IMR-90 (cell line): ENCODE measurements at regions not wholly inside any gene's neighbourhood (a gene's known extent, or its start where the extent isn't known, plus 50 kb on each side); places are given as distances from the start of the nearest gene placed in this dataset.

Experiments
- ATAC-seq: fragments of 200-7000 bp; cut with Tn5 transposase; 2 replicates; pipeline ENCODE4 v1.9.1; 2020; ENCODE audit warnings: low read depth, mild to moderate bottlenecking, moderate library complexity
- BruUV-seq: library from RNA; stranded (reverse); fragments of 400-500 nt; replicated peaks from 2 replicates; lab custom pipeline; 2021; lab: Mats Ljungman, UMichigan
- CTCF ChIA-PET: fragments of 300-600 bp; formaldehyde crosslinking; extraction: SDS; loops from one replicate; lab custom pipeline; 2021; ENCODE audit warnings: antibody characterized with exemption; lab: Yijun Ruan, JAX
- POLR2A ChIA-PET: fragments of 300-600 bp; sonication (Branson Sonifier 250); formaldehyde crosslinking; loops from one replicate; lab custom pipeline; 2022; ENCODE audit warnings: antibody characterized with exemption; ENCODE audit not compliant: unreplicated experiment; lab: Charles Lee
- DNase-seq: peaks from one replicate; pipeline ENCODE4 v3.0.0; 2013
- H2AFZ ChIP-seq: replicated peaks from 2 replicates; pipeline ENCODE3; 2013; ENCODE audit warnings: low read length, mild to moderate bottlenecking; ENCODE audit not compliant: poor library complexity
- H2AK5ac ChIP-seq: 2 replicates; pipeline ENCODE4 v1.6.1; 2013; ENCODE audit warnings: low read depth, low read length, inconsistent platforms
- H2AK9ac ChIP-seq: replicated peaks from 2 replicates; pipeline ENCODE3; 2013; ENCODE audit warnings: mild to moderate bottlenecking, low read depth, low read length, moderate library complexity; ENCODE audit not compliant: poor library complexity
- H2BK120ac ChIP-seq: 2 replicates; pipeline ENCODE4 v1.6.1; 2013; ENCODE audit warnings: low read depth, low read length, inconsistent platforms
- H2BK15ac ChIP-seq: 3 replicates; pipeline ENCODE4 v1.6.1; 2013; ENCODE audit warnings: low read depth, low read length, inconsistent platforms
- H2BK20ac ChIP-seq: 2 replicates; pipeline ENCODE4 v1.6.1; 2013; ENCODE audit warnings: low read depth, mild to moderate bottlenecking, inconsistent platforms, low read length, moderate library complexity
- H2BK5ac ChIP-seq: 2 replicates; pipeline ENCODE4 v1.6.1; 2013; ENCODE audit warnings: mild to moderate bottlenecking, low read depth, low read length, inconsistent platforms; ENCODE audit not compliant: poor library complexity, severe bottlenecking
- H3K14ac ChIP-seq: replicated peaks from 2 replicates; pipeline ENCODE4 v1.6.1; 2013; ENCODE audit warnings: low read depth, low read length, inconsistent platforms
- H3K18ac ChIP-seq: 2 replicates; pipeline ENCODE4 v1.6.1; 2013; ENCODE audit warnings: low read depth, low read length, control low read depth
- H3K23ac ChIP-seq: 2 replicates; pipeline ENCODE4 v1.6.1; 2013; ENCODE audit warnings: low read depth, low read length, inconsistent platforms
- H3K27ac ChIP-seq: 2 replicates; pipeline ENCODE4 v1.5.1; 2013; ENCODE audit warnings: mild to moderate bottlenecking, control low read depth, low read length; ENCODE audit not compliant: insufficient read depth
- H3K27me3 ChIP-seq: 2 replicates; pipeline ENCODE4 v1.6.1; 2013; ENCODE audit warnings: low read length; ENCODE audit not compliant: control insufficient read depth, insufficient read depth
- H3K36me3 ChIP-seq: 2 replicates; pipeline ENCODE4 v1.6.1; 2013; ENCODE audit warnings: low read length, mixed read lengths; ENCODE audit not compliant: control insufficient read depth, insufficient read depth
- H3K4ac ChIP-seq: 2 replicates; pipeline ENCODE4 v1.6.1; 2013; ENCODE audit warnings: low read depth, low read length, inconsistent platforms
- H3K4me1 ChIP-seq: 2 replicates; pipeline ENCODE4 v1.6.1; 2013; ENCODE audit warnings: low read length, mixed read lengths; ENCODE audit not compliant: control insufficient read depth, insufficient read depth
- H3K4me2 ChIP-seq: 2 replicates; pipeline ENCODE4 v1.6.1; 2013; ENCODE audit warnings: low read depth, mild to moderate bottlenecking, control low read depth, low read length, moderate library complexity
- H3K4me3 ChIP-seq: 2 replicates; pipeline ENCODE4 v1.5.1; 2013; ENCODE audit warnings: low read depth, mild to moderate bottlenecking, control low read depth, low read length, moderate library complexity; ENCODE audit not compliant: insufficient read depth
- H3K56ac ChIP-seq: 2 replicates; pipeline ENCODE4 v1.6.1; 2013; ENCODE audit warnings: low read length, inconsistent platforms; ENCODE audit not compliant: insufficient read depth; ENCODE audit errors: extremely low read depth
- H3K79me1 ChIP-seq, 2 experiments: 2 replicates each; pipeline ENCODE4 v1.6.1; 2013; ENCODE audit warnings: low read length in 2 of 2, inconsistent platforms in 1 of 2, low read depth in 1 of 2
- H3K9ac ChIP-seq: 2 replicates; pipeline ENCODE4 v1.6.1; 2013; ENCODE audit warnings: low read depth, low read length, control low read depth
- H3K9me1 ChIP-seq: 2 replicates; pipeline ENCODE4 v1.6.1; 2013; ENCODE audit warnings: low read length, inconsistent platforms; ENCODE audit not compliant: insufficient read depth
- H3K9me3 ChIP-seq: 2 replicates; pipeline ENCODE4 v1.6.1; 2013; ENCODE audit warnings: low read length; ENCODE audit not compliant: control insufficient read depth, insufficient read depth
- H4K20me1 ChIP-seq: 2 replicates; pipeline ENCODE4 v1.6.1; 2013; ENCODE audit warnings: low read length, inconsistent platforms; ENCODE audit not compliant: insufficient read depth
- H4K5ac ChIP-seq: 2 replicates; pipeline ENCODE4 v1.6.1; 2013; ENCODE audit warnings: mild to moderate bottlenecking, low read depth, low read length, control low read depth
- H4K8ac ChIP-seq, 2 experiments: 2 replicates each; pipeline ENCODE4 v1.6.1; 2013; ENCODE audit warnings: low read depth in 2 of 2, low read length in 2 of 2, control low read depth in 1 of 2, inconsistent platforms in 1 of 2
- H4K91ac ChIP-seq: 2 replicates; pipeline ENCODE4 v1.6.1; 2013; ENCODE audit warnings: low read depth, low read length, inconsistent platforms; ENCODE audit not compliant: insufficient read depth
- BHLHE40 ChIP-seq: fragments of 150-350 bp; IDR thresholded peaks from 2 replicates; pipeline ENCODE4 v1.6.1; 2016; ENCODE audit warnings: mild to moderate bottlenecking, low read depth, low read length
- CHD1 ChIP-seq: IDR thresholded peaks from 2 replicates; pipeline ENCODE4 v1.6.1; 2012; ENCODE audit warnings: low read depth, low read length, improper control_type of control experiment
- FOS ChIP-seq: fragments of 150-350 bp; IDR thresholded peaks from 2 replicates; pipeline ENCODE4 v1.6.1; 2016; ENCODE audit warnings: low read depth, low read length
- MAFK ChIP-seq: IDR thresholded peaks from 2 replicates; pipeline ENCODE4 v1.6.1; 2012; ENCODE audit warnings: low read depth, low read length, improper control_type of control experiment
- RAD21 ChIP-seq: IDR thresholded peaks from 2 replicates; pipeline ENCODE4 v1.6.1; 2012; ENCODE audit warnings: low read length, improper control_type of control experiment
- RCOR1 ChIP-seq: IDR thresholded peaks from 2 replicates; pipeline ENCODE4 v1.6.1; 2012; ENCODE audit warnings: mild to moderate bottlenecking, low read length, improper control_type of control experiment; ENCODE audit not compliant: insufficient replicate concordance
- RFX5 ChIP-seq: IDR thresholded peaks from 2 replicates; pipeline ENCODE4 v1.8.0; 2012; ENCODE audit warnings: low read depth, mild to moderate bottlenecking, low read length, moderate library complexity
- SMC3 ChIP-seq: fragments of 150-350 bp; IDR thresholded peaks from 2 replicates; pipeline ENCODE4 v1.6.1; 2016; ENCODE audit warnings: low read depth, mild to moderate bottlenecking, antibody characterized with exemption, low read length, moderate library complexity
- WGBS, 2 experiments: methylation state at CpG; one replicate each; pipeline versions ENCODE4 v1.1.5 to v1.1.7; 2013; ENCODE audit warnings: missing lambda C conversion rate in 2 of 2; ENCODE audit not compliant: insufficient read length in 1 of 2; ENCODE audit errors: extremely low coverage in 2 of 2; 5-methylcytosine and 5-hydroxymethylcytosine counted together
- dilution Hi-C: fragments of 300-500 bp; cut with HindIII; formaldehyde crosslinking; loops from one replicate; pipeline ENCODE4 v1.14.3; 2018; ENCODE audit warnings: low sequenced_read_pairs; ENCODE audit not compliant: unreplicated experiment
- in situ Hi-C: fragments of 300-500 bp; cut with MboI; formaldehyde crosslinking; loops from 3 replicates; pipeline ENCODE4 v1.14.3; 2019; ENCODE audit warnings: low sequenced_read_pairs, inconsistent platforms, mixed read lengths
- intact Hi-C: fragments of 100-400 bp; cut with micrococcal nuclease; formaldehyde crosslinking; loops from 2 replicates; pipeline ENCODE4 v1.10.0; 2022
- TF ChIP-seq, protein P1 (sequence below): conservative IDR thresholded peaks from 2 replicates; pipeline ENCODE4 v1.5.1; 2012; ENCODE audit warnings: mild to moderate bottlenecking, low read depth, low read length, improper control_type of control experiment
- TF ChIP-seq, protein P2 (sequence below): fragments of 150-350 bp; IDR thresholded peaks from 2 replicates; pipeline ENCODE4 v1.6.1; 2017; ENCODE audit warnings: mild to moderate bottlenecking, antibody characterized with exemption, low read length, low read depth

DNA sequence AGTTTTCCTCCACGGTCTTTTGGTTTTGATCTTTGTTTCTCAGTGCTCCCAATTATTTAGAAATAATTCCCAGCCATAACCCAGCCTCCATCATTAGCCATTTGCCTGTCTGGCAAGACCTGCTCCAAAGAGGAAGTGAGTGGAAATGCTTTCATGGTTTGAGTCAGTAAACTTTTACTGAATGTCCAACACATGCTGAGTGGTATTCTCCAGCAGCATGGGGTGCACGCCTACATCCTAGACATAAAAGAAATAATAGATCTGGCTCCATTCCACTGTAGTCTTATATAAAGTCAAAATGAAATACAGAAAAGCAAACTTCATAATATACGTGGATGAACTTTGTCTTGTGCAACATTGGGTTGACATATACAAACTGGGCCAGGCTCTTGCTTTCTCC, 757.2 kb downstream of the TLE1 start:
- no peak overlapping the region for H2BK20ac ChIP-seq
- no peaks in the 10 kb centered on the region for H3K27me3 ChIP-seq
- TF ChIP-seq, protein P1, sequence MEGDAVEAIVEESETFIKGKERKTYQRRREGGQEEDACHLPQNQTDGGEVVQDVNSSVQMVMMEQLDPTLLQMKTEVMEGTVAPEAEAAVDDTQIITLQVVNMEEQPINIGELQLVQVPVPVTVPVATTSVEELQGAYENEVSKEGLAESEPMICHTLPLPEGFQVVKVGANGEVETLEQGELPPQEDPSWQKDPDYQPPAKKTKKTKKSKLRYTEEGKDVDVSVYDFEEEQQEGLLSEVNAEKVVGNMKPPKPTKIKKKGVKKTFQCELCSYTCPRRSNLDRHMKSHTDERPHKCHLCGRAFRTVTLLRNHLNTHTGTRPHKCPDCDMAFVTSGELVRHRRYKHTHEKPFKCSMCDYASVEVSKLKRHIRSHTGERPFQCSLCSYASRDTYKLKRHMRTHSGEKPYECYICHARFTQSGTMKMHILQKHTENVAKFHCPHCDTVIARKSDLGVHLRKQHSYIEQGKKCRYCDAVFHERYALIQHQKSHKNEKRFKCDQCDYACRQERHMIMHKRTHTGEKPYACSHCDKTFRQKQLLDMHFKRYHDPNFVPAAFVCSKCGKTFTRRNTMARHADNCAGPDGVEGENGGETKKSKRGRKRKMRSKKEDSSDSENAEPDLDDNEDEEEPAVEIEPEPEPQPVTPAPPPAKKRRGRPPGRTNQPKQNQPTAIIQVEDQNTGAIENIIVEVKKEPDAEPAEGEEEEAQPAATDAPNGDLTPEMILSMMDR: no peak
- TF ChIP-seq FOS (no peak), SMC3 (no peak), BHLHE40 (no peak), CHD1 (no peak), RCOR1 (no peak), MAFK (no peak), RFX5 (no peak), RAD21 (no peak)
- TF ChIP-seq, protein P2, sequence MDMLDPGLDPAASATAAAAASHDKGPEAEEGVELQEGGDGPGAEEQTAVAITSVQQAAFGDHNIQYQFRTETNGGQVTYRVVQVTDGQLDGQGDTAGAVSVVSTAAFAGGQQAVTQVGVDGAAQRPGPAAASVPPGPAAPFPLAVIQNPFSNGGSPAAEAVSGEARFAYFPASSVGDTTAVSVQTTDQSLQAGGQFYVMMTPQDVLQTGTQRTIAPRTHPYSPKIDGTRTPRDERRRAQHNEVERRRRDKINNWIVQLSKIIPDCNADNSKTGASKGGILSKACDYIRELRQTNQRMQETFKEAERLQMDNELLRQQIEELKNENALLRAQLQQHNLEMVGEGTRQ: no peak
- 0 out of 2 replicates have a peak, but pooled peaks cover 2% of the 10 kb centered on the region for H3K9me3 ChIP-seq
- no TSS peak for BruUV-seq
- no peak overlapping the region for H3K27ac ChIP-seq
- H4K5ac ChIP-seq: no peak overlapping the region
- no peak overlapping the region for H3K4me2 ChIP-seq
- WGBS, 2 experiments: 80% methylated on average over 1 of the region's 3 CpGs; no CpG with 5 or more reads in 1 of the 2 experiments
- H3K23ac ChIP-seq: no peak overlapping the region
- H2AK9ac ChIP-seq: no peak overlapping the region
- no peak overlapping the region for H4K8ac ChIP-seq
- dilution Hi-C loops (no loop called here), in situ Hi-C loops (no loop called here), intact Hi-C loops (loop anchor here (2.0 kb wide), 1 partner anchor 55 kb away; no protein-coding TSS in a partner anchor)
- POLR2A ChIA-PET: no interaction called here
- H3K14ac ChIP-seq: no peak overlapping the region
- H3K9ac ChIP-seq: no peak overlapping the region
- H2AK5ac ChIP-seq: no peak overlapping the region
- no peaks in the 10 kb centered on the region for H3K79me1 ChIP-seq
- H2BK15ac ChIP-seq: no peak overlapping the region
- no peak overlapping the region for H3K4me3 ChIP-seq
- peak; percentile 9 for DNase-seq
- H3K18ac ChIP-seq: no peak overlapping the region
- ATAC-seq: no peak
- H3K4ac ChIP-seq: no peak overlapping the region
- no peak overlapping the region for H2BK5ac ChIP-seq
- H4K20me1 ChIP-seq: no peaks in the 10 kb centered on the region
- no peaks in the 10 kb centered on the region for H3K9me1 ChIP-seq
- H2BK120ac ChIP-seq: no peak overlapping the region
- no peak overlapping the region for H2AFZ ChIP-seq
- H4K91ac ChIP-seq: no peak overlapping the region
- CTCF ChIA-PET: no interaction called here
- no peaks in the 10 kb centered on the region for H3K4me1 ChIP-seq
- H3K36me3 ChIP-seq: no peaks in the 10 kb centered on the region
- H3K56ac ChIP-seq: no peak overlapping the region
